ENCODE measurements at regions not wholly inside any gene's neighbourhood (a gene's known extent, or its start where the extent isn't known, plus 50 kb on each side); places are given as distances from the start of the nearest gene placed in this dataset.

GRCh38 chr3:31004025-31004678 lies 109.7 kb upstream of the GADL1 start:
- no peak for DNase-seq (ENCODE audit: low read depth in 2 of 2)

DNA sequence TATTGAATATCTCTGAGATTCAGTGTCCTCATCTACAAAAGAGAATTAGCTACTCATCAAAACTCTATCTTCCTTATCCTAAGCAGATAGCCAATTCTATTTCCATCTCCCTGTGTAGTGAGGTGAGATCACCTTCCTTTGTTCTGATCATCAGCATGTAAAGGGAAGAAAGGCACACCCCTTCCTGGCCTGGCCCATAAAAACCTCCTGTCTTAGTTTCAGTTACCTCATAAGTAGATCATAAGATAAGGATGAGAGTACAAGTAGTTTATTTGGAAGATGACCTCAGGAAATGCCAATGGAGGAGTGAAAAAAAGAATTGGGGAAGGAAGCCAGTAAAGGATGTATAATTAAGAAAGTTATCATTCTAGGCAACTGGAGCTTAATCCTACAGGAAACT lies 114.5 kb upstream of the GADL1 start:
- DNase-seq (ENCODE audit: low read depth in 2 of 2) = no peak

DNA sequence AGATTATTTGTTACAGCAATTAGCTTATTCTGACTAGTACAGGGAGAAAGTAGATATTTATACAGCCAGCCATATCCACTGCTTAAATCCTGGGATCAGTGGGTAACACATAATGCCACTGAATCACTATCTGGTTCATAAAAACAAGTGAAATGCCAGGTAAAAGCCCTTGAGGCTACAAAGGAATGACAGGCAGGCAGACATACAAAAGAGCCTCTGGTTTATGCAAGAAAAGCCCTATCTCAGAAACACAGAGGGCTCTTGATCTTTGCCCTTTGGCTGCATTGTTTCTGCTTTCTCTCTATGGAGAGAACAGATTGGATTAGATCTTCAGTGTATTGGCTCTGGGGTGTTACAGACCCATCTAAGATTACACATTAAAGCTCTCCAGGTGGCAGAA lies 115.4 kb upstream of the GADL1 start:
- DNase-seq (ENCODE audit: low read depth in 2 of 2) = no peak

- DNase-seq (ENCODE audit: low read depth in 2 of 2) = no peak
Measured at GRCh38 chr3:31010491-31010890, 116.0 kb upstream of the GADL1 start.

DNA sequence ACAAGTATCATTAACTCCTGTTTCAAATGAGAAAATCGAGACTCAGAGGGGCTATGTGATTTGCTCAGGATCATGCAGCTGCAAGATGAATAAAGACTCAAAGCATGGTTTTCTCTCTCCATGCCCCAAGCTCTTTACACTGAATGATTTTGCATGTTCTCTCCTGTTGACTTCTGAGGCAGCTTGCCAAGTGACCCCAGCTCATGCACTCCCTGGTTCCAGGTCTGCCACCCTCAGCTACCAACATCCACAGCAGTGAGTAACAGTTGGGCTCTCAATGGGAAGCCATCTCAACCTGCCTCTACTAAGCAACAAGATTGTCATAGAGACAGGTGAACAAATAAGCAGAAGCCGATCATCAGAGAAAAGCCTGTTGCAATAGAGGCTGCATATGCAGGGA lies 116.9 kb upstream of the GADL1 start:
- DNase-seq (ENCODE audit: low read depth in 2 of 2) = no peak

- DNase-seq (ENCODE audit: low read depth in 2 of 2) = no peak
Measured at GRCh38 chr3:31013090-31013489, 118.6 kb upstream of the GADL1 start.

GRCh38 chr3:31013843-31014242 lies 119.4 kb upstream of the GADL1 start:
- no peak for DNase-seq (ENCODE audit: low read depth in 2 of 2)

GRCh38 chr3:31014317-31015040 lies 120.0 kb upstream of the GADL1 start:
- DNase-seq (ENCODE audit: low read depth in 2 of 2) = no peak

GRCh38 chr3:31016196-31016595 lies 121.7 kb upstream of the GADL1 start:
- DNase-seq (ENCODE audit: low read depth in 2 of 2) = no peak

- DNase-seq (ENCODE audit: low read depth in 2 of 2) = no peak
Measured at GRCh38 chr3:31022716-31023115, 128.3 kb upstream of the GADL1 start.

DNA sequence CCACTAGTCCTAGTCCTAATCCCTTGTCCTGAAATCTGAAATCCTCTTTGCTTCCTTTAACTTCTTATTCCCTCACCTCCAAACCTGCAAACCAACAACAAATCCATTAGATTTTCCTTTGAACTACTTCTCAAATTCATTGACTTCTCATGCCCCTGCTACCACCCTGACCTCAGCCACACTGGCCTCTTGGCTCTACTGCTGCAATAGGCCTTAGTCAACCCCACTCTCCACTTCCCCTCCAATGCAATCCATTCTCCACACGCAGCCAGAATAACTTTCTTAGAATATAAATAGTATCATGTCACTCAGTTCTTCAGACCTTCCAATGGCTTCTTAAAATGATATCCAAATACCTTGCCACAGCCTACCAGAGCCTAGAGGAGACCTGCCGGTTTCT lies 131.1 kb upstream of the GADL1 start:
- no peak for DNase-seq (ENCODE audit: low read depth in 2 of 2)

GRCh38 chr3:31027191-31027761 lies 132.8 kb upstream of the GADL1 start:
- no peak for DNase-seq (ENCODE audit: low read depth in 2 of 2)

GRCh38 chr3:31027914-31028313 lies 133.5 kb upstream of the GADL1 start:
- no peak for DNase-seq (ENCODE audit: low read depth in 2 of 2)

DNA sequence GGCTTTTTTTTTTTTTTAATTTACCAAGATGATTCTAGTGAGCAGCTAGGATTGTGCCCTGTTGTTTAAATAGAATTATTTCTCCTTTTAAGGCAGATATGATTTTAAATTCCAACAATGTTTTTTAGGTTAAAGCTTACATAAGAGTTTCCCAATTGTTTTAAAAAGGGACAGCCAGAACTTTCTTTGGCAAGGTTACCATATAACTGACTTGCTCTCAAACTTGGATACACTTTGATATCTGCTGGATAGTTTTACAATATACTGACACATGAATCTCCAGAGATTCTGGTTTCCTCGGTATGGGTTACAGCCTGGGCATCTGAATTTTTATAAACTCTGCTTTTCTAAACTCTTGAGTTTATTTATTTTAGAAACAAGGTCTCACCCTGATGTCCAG lies 134.3 kb upstream of the GADL1 start:
- DNase-seq (ENCODE audit: low read depth in 2 of 2) = no peak

DNA sequence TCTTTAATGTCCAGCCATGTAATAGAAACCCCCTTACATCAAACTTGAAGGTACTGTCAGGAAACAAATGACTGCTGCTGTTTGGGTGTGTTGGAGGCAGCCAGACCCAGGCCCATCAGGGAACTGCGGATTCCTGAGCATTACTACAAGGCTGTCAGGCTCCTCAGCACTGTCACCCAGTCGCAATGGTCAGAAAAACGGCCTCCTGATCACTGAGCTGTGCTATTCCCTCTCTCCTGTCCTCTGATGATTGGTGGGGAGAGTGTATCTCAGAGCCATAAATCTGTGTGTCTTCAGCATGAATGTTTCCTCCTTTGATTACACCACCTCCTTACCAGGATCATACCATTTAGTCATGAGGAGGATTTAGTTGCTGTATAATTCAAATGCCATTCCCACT lies 135.2 kb upstream of the GADL1 start:
- no peak for DNase-seq (ENCODE audit: low read depth in 2 of 2)

DNA sequence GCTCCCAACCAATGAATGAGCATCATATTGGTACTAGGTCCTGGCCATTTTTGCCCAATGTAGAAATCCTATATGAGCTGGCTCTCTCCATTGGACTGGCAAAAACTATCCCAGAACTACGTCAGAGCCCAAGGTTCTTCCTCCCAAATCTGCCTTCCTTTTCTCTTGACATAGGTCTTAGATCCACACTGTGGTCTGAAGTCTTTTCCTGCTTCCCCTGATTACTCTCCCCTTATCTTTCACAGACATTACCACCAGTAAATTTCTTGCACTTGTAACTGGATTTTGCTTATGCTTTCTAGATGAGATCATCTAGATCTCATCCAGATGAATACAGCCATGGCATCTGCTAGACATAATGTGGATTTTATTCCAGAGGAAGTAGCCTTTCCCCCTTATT lies 141.2 kb upstream of the GADL1 start:
- no peak for DNase-seq (ENCODE audit: low read depth in 2 of 2)

DNA sequence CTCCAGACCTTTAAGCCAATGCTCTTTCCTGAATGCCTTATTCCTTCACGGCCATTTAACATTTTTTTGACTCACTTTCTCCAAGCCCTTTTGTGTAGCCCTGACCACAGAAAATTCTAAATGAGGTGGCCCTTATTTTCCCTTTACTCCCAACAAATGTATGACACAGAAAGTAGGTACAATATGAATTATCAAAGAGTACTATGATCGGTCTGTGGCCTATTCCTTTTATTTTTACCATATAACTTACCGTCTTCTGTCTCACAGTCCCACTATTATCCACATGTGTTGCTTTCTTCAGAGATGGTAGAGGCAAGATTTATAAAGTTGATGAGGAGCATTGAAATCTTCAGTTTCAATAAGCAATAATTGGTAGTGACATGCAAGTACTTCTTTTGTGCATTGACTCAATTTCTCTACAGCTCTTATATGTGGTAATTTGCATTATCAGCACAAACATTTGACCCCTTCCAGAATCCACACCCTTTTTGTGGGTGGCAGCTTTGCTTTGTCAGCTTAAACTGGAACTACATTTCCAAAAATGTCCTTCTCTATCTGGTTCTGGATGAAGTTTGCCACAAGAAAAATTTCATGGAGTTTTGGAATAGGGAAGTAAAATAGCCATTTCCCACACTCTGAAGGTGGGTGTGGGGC lies 143.8 kb upstream of the GADL1 start:
- no peak for DNase-seq (ENCODE audit: low read depth in 2 of 2)

DNA sequence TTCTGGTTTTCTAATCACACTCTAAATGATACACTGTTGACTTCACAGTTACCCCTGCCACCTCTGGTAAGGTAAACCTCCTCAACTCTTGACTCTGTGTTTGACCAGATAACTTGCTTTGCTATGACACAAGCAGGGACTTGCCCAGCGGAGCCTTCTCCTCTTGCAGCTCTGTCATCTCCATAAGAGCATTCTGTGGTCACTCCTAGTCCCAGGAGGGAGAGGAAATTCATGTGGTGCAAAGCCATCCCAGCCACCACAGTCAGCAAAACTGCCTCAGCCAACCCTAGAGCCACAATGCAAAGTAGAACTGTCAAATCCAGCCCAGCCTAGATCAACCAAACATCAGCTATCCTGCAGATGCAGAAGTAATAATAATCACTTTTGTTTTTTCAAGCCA lies 144.7 kb upstream of the GADL1 start:
- DNase-seq (ENCODE audit: low read depth in 2 of 2) = no peak

DNA sequence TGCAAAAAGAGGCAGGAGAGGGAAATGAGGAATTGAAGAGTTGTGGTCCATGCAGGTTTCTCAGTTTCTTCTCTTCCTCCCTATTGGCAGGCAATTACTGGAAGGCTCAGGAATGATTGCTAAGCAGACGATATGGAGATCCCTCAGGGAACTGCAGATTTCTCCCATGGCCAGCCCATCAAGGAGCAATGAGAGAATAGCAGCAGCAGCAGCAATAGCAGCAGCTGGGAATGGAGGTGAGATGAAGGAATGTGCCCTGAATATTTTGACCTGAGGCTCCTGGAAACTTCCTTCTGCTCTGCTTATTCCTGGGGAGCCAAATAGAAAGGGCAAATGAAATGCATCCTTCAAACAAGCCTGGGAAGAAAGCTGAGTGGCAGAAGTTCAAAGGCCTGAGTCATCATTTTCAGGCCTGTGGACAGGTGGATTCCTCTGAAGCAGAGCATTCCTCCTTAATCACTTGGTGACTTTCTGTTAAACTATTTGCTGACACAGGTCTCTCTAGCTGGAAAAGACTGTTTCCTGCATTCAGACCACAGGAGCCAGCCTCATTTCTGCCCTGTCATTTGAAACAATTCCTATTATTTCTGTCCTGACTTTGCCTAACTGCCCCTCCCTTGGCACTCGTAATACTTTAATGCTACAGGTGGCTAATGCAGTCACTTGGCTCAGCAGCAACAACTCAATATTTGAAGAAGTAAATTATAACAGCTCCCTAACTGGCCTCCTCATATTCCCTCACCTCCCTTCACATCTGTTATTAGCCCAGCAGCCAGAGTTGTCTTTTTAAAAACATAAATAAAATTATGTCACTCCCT lies 146.9 kb upstream of the GADL1 start:
- DNase-seq (ENCODE audit: low read depth in 2 of 2) = no peak

GRCh38 chr3:31043184-31043819 lies 148.8 kb upstream of the GADL1 start:
- DNase-seq (ENCODE audit: low read depth in 2 of 2) = no peak

- no peak for DNase-seq (ENCODE audit: low read depth in 2 of 2)
Measured at GRCh38 chr3:31047673-31048072, 153.2 kb upstream of the GADL1 start.

GRCh38 chr3:31048143-31048542 lies 153.7 kb upstream of the GADL1 start:
- DNase-seq (ENCODE audit: low read depth in 2 of 2) = no peak

All from activated CD4-positive, alpha-beta T cell treated with anti-CD3 and anti-CD28 coated beads for 24 hours (primary cell).